SK-N-SH (cell line): ENCODE measurements at regions not wholly inside any gene's neighbourhood (a gene's known extent, or its start where the extent isn't known, plus 50 kb on each side); places are given as distances from the start of the nearest gene placed in this dataset.

Source experiments
- EP300 ChIP-seq, 2 experiments: IDR thresholded peaks; 2 replicates each; pipeline versions ENCODE4 v1.4.0 to v1.6.1; 2012; ENCODE audit warnings: borderline replicate concordance in 1 of 2, low read depth in 1 of 2, low read length in 1 of 2
- GABPA ChIP-seq: IDR thresholded peaks from 2 replicates; pipeline ENCODE4 v1.4.0; 2012; ENCODE audit warnings: low read depth, mild to moderate bottlenecking
- RFX5 ChIP-seq: IDR thresholded peaks from 2 replicates; pipeline ENCODE4 v1.6.1; 2012; ENCODE audit warnings: mild to moderate bottlenecking, improper control_type of control experiment, low read length
- RXRA ChIP-seq: IDR thresholded peaks from 2 replicates; pipeline ENCODE4 v1.4.0; 2012; ENCODE audit warnings: low read depth, mild to moderate bottlenecking, borderline replicate concordance
- TF ChIP-seq, protein P1 (sequence below): fragments of 200-600 bp; sonication (generic); IDR thresholded peaks from 2 replicates; pipeline ENCODE4 v1.6.1; 2017; ENCODE audit warnings: antibody characterized with exemption, mild to moderate bottlenecking, moderate library complexity
- TF ChIP-seq, protein P2 (sequence below): IDR thresholded peaks from 2 replicates; pipeline ENCODE4 v1.4.0; 2012; ENCODE audit warnings: low read depth, borderline replicate concordance

DNA sequence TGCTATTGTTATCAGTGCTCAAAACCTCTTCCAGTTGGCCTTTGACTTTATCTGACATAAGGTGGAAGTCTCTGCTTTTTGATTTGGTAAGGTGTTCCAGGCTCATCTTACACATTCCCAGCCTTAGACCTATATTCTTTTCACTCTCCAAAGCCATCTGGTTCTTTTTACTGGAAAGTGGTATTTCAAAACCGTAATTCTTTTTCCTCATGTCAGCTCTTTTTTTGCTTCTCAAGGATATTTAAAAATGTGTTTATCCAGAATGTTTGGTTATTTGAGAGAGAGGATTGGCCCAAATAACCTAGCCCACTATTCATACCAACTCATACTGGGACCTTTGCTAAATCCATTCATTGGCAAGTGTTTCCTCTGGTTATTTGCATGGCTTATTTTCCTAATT, 411.2 kb upstream of the PIK3C3 start:
- TF ChIP-seq, protein P1, sequence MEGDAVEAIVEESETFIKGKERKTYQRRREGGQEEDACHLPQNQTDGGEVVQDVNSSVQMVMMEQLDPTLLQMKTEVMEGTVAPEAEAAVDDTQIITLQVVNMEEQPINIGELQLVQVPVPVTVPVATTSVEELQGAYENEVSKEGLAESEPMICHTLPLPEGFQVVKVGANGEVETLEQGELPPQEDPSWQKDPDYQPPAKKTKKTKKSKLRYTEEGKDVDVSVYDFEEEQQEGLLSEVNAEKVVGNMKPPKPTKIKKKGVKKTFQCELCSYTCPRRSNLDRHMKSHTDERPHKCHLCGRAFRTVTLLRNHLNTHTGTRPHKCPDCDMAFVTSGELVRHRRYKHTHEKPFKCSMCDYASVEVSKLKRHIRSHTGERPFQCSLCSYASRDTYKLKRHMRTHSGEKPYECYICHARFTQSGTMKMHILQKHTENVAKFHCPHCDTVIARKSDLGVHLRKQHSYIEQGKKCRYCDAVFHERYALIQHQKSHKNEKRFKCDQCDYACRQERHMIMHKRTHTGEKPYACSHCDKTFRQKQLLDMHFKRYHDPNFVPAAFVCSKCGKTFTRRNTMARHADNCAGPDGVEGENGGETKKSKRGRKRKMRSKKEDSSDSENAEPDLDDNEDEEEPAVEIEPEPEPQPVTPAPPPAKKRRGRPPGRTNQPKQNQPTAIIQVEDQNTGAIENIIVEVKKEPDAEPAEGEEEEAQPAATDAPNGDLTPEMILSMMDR: no peak
- TF ChIP-seq EP300 (IDR thresholded peaks at IDR 0.05; ENCODE audit: borderline replicate concordance in 1 of 2, low read depth in 1 of 2, low read length in 1 of 2) (no peak), GABPA (no peak), RFX5 (no peak), RXRA (no peak)
- TF ChIP-seq, protein P2, sequence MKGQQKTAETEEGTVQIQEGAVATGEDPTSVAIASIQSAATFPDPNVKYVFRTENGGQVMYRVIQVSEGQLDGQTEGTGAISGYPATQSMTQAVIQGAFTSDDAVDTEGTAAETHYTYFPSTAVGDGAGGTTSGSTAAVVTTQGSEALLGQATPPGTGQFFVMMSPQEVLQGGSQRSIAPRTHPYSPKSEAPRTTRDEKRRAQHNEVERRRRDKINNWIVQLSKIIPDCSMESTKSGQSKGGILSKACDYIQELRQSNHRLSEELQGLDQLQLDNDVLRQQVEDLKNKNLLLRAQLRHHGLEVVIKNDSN: no peak
